ENCODE measurements at regions not wholly inside any gene's neighbourhood (a gene's known extent, or its start where the extent isn't known, plus 50 kb on each side); places are given as distances from the start of the nearest gene placed in this dataset.

GRCh38 chr15:31259562-31260252 lies 66.9 kb upstream of the KLF13 start:
- no peak for TF ChIP-seq CTCF (IDR thresholded peaks at IDR 0.05)
- no peak for TF ChIP-seq POLR2A (IDR thresholded peaks at IDR 0.05)

All from right lobe of liver (tissue), 4 donors.